GM12891 (cell line): ENCODE measurements at regions not wholly inside any gene's neighbourhood (a gene's known extent, or its start where the extent isn't known, plus 50 kb on each side); places are given as distances from the start of the nearest gene placed in this dataset.

Experiments
- DNase-seq: peaks from one replicate; pipeline ENCODE4 v3.0.0; 2011; ENCODE audit warnings: low spot score; ENCODE audit not compliant: insufficient read length
- FAIRE-seq: peaks from 2 replicates; lab custom pipeline; 2011; peaks lifted over from hg19 to GRCh38; lab: Jason Lieb, UNC
- PAX5 ChIP-seq: IDR thresholded peaks from 2 replicates; pipeline ENCODE4 v1.6.1; 2011; ENCODE audit warnings: low read length, moderate library complexity, mild to moderate bottlenecking; ENCODE audit not compliant: insufficient read depth, severe bottlenecking
- POLR2A ChIP-seq: IDR thresholded peaks from 2 replicates; pipeline ENCODE4 v1.6.1; 2011; ENCODE audit warnings: low read depth, low read length, control low read depth
- POLR2AphosphoS5 ChIP-seq: IDR thresholded peaks from 2 replicates; pipeline ENCODE4 v1.6.1; 2011; ENCODE audit warnings: low read depth, low read length, control low read depth
- POU2F2 ChIP-seq: IDR thresholded peaks from 2 replicates; pipeline ENCODE4 v1.6.1; 2011; ENCODE audit warnings: low read depth, mild to moderate bottlenecking, control low read depth, low read length, moderate library complexity
- SPI1 ChIP-seq: IDR thresholded peaks from 2 replicates; pipeline ENCODE4 v1.6.1; 2011; ENCODE audit warnings: low read depth, low read length, control low read depth
- TAF1 ChIP-seq: IDR thresholded peaks from 2 replicates; pipeline ENCODE4 v1.6.1; 2011; ENCODE audit warnings: low read depth, low read length, control low read depth

DNA sequence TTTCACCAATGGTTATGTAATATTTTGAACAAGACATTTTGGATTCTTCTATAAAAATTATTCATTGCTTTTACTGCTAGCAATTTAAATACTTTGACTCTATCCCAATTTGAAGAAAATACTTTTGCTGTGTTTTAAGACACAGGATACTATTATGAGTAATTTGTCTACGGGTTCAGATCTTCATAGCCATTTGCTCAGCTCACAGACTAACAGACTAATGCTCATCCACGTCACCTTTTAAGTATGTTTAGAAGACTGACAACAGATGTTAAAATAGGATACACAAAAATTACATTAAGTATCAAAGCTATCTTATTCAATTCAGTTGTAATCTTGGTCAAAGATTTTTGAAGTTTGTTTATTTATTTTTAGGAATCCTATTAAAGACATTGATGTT, 251.3 kb upstream of the CHRM2 start:
- no peak for FAIRE-seq
- TF ChIP-seq POU2F2 (no peak), TAF1 (no peak), PAX5 (no peak), SPI1 (no peak), POLR2A (no peak), POLR2AphosphoS5 (no peak)
- no peak for DNase-seq

DNA sequence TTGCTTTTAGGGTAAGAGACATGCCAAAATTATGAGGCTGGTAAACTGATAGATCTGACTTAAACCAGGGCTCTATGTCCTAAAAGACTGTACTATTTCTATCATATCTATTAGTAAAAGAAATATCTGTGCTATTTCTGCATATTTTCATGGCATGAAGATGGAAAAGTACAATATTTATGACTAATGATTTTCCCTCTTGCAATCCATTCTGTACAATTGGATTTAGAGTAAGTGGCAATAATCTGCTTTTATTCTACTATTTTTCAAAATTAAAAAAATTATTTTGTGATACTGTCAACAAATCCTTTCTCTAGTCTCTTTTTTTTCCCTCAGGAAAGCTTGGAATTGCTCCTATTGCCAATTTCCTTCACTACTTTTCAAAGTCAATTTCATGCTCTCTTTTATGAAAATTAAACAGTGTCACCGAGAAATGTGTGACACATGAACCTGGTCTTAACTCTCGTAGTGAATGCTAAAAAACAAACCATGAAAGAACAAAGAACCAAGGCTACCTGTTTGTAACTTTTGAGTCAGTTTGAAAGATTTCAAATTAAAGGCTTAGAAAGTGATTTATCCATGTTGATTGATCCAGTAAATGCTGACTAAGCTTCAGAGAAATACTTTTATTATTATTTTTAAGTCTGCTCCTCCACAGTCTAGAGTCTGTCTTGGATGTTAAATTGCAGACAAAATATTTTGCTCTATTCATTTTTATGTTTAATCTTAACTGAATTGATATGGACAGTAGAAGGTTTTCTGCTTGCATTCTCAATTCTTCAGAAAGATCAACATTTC, 262.7 kb upstream of the CHRM2 start:
- DNase-seq (no peak), FAIRE-seq (no peak)
- TF ChIP-seq TAF1 (no peak), PAX5 (no peak), SPI1 (no peak), POLR2A (no peak), POU2F2 (no peak), POLR2AphosphoS5 (no peak)

DNA sequence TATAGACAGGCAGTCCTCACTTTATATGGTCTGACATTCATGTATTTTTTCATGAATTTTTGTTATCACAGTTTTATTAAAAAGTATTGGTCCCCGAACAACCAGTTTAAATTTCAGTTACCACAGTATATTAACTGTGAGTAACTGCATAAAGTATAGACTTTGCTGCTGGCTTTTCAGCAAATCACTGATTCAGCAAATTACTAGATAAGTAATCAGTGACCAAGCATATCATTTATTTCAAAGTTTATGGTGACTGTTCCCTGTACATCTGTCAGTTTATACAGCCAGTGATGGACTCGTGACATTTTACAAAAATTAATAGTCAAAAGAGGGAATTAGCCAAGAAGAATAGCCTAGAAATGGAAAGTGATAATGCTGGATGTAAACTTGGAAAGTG, 266.7 kb upstream of the CHRM2 start:
- FAIRE-seq, result no peak
- DNase-seq, result no peak
- TF ChIP-seq POU2F2, result no peak
- TF ChIP-seq TAF1, result no peak
- TF ChIP-seq POLR2AphosphoS5, result no peak
- no peak for TF ChIP-seq PAX5
- TF ChIP-seq POLR2A, result no peak
- no peak for TF ChIP-seq SPI1

DNA sequence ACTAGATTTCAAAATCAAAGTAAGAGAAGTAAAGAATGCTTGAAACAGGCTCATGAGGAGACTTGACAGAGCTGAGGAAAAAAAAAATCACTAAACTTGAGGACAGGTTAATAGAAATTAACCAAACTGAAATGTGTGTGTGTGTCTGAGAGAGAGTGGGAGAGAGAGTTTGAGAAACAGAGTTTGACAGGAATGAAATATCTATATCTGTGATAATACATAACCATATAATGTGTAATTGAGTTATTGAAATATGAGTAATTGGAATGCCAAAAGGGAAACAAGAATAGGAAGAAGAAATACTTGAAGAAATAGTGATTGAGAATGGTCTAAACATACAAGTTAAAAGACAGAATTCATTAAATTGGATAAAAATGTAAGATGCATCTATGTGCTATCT, 268.0 kb upstream of the CHRM2 start:
- DNase-seq (no peak), FAIRE-seq (no peak)
- TF ChIP-seq POLR2A, result no peak

DNA sequence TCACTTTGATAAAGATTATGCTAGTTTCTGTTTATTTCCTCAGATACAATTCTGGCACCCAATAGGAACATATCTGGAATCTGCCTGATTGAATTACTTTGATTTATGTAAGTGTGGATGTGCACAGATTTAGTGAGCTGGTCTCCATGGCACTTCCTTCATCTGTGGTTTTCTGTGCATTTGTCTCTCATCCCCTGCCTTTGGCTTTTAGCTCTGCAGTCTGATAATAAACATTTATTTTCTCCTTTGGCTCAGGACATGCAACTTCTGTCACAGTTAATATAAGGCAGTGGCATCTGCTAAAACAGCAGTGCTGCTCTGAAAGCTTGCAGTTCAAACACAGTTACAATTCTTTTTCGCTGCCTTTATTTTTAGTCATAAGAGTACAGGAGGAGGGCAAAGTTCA, 273.7 kb upstream of the CHRM2 start:
- no peak for DNase-seq
- FAIRE-seq, result no peak
- TF ChIP-seq TAF1 (no peak), SPI1 (no peak), POLR2A (no peak), POLR2AphosphoS5 (no peak), PAX5 (no peak), POU2F2 (no peak)

GRCh38 chr7:136588216-136588615, 280.2 kb upstream of the CHRM2 start:
- no peak for TF ChIP-seq SPI1
- TF ChIP-seq POLR2A, result no peak
- TF ChIP-seq PAX5, result no peak
- TF ChIP-seq POLR2AphosphoS5, result no peak
- TF ChIP-seq TAF1, result no peak
- no peak for TF ChIP-seq POU2F2
- FAIRE-seq, result no peak

DNA sequence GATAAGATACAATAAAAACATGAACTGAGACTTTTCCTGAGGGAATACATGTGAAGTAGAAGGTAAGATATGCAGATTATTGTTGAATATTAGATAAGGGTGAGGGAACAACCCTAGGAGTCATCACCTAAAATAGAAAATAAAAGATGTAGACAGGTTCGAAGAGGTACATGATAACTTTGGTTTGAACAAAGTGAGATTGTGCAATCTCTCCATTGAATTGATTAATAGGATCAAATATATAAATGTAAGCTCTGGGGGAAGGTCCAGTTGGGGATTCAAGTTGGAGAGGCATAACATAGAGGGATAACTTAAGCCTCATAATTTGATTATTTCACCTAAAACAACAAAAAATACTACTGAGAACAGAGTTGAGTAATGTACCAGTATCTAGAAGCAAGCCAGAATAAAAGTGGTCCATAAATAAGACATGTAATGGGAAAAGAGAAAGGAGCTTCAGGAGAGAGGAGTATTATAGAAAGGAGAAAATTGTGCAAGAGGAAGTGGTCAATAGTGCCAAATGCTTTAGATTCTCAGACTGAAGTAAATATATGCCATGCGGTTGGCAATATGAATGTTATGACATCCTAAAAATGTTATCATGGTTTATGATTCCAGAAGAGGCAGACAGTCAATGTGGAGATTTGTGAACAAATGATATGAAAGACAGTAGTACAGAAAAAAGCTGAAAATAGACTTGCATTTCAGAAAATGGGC, 282.3 kb upstream of the CHRM2 start:
- TF ChIP-seq SPI1 (no peak), POLR2AphosphoS5 (no peak), PAX5 (no peak), TAF1 (no peak), POLR2A (no peak), POU2F2 (no peak)
- FAIRE-seq, result no peak
- DNase-seq, result no peak

More at GRCh38 chr7:136588216-136588615, 280.2 kb upstream of the CHRM2 start:
- no peak for DNase-seq

DNA sequence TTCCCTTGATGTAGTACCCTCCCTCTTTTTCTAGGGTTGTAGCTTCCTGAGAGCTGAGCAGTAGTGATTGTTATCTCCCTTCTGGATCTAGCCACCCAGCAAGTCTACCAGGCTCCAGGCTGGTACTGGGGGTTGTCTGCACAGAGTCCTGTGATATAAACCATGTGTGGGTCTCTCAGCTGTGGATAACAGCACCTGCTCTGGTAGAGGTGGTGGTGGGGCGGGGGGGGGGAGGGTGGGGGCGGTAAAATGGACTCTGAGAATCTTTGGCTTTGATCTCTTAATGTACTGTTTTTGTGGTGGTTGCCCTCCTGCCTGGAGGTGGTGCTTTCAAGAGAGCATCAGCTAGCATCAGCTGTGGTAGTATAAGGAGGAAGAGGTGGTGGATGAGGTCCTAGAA, 302.0 kb upstream of the CHRM2 start:
- TF ChIP-seq TAF1, result no peak
- no peak for TF ChIP-seq PAX5
- no peak for TF ChIP-seq POLR2A
- no peak for TF ChIP-seq SPI1
- no peak for TF ChIP-seq POLR2AphosphoS5
- DNase-seq, result no peak
- FAIRE-seq, result no peak

- TF ChIP-seq TAF1, result no peak
- no peak for TF ChIP-seq POU2F2
- TF ChIP-seq POLR2AphosphoS5, result no peak
- no peak for TF ChIP-seq POLR2A
- TF ChIP-seq PAX5, result no peak
- TF ChIP-seq SPI1, result no peak
- DNase-seq (no peak), FAIRE-seq (no peak)
Observed at GRCh38 chr7:136555933-136556332, 312.5 kb upstream of the CHRM2 start.

DNA sequence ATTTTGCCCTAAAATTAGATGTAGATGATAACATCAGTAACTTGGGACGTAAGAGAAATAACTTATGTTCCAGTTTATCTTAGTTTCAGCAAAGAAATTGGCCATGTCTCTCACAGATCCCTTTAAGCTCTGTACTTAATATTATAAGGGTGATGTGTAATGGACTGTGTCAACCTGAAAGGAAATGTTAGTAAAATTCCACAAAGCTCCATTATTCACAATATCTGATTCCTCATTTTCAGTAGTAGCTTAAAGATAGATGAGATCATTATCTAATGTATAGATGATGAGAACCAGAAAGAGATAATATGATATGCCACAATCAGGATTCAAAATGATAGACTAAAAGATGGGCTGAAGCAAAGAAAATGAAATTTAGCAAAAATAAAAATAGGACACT, 316.8 kb upstream of the CHRM2 start:
- no peak for TF ChIP-seq SPI1
- no peak for TF ChIP-seq TAF1
- TF ChIP-seq POLR2AphosphoS5, result no peak
- TF ChIP-seq POU2F2, result no peak
- no peak for TF ChIP-seq PAX5
- TF ChIP-seq POLR2A, result no peak
- FAIRE-seq (no peak), DNase-seq (no peak)
